Superior temporal gyrus (tissue), 1 donor: ENCODE measurements at regions not wholly inside any gene's neighbourhood (a gene's known extent, or its start where the extent isn't known, plus 50 kb on each side); places are given as distances from the start of the nearest gene placed in this dataset.
"Not testable (repeated sequence)": the region's sequence is repeated elsewhere in the genome, so short reads cannot be mapped to it uniquely, and the experiment has no call there.

Experiments used
- DNase-seq: peaks from one replicate; pipeline ENCODE4 v3.0.0-alpha.2; 2016; ENCODE audit errors: extremely low spot score

DNA sequence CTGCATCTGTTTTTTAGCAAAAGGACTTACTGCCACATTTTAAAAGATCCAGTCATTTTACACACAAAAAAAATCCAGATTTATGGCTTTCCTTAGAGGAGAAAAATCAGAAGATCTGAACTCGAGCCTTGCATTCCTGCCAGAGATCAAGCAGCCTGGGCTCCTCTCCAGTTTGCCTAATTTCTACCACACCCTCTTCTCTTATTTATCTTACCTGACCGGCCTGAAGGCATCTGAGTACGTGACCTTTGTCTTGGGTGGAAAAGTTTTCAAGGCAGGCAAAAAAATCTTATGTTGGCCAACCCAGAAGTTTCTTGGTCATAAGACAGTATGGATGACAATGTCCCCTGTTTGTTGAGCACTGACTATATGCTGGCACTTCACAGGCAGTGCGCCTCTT lies 60.3 kb downstream of the CHRD start:
- no peak for DNase-seq

DNA sequence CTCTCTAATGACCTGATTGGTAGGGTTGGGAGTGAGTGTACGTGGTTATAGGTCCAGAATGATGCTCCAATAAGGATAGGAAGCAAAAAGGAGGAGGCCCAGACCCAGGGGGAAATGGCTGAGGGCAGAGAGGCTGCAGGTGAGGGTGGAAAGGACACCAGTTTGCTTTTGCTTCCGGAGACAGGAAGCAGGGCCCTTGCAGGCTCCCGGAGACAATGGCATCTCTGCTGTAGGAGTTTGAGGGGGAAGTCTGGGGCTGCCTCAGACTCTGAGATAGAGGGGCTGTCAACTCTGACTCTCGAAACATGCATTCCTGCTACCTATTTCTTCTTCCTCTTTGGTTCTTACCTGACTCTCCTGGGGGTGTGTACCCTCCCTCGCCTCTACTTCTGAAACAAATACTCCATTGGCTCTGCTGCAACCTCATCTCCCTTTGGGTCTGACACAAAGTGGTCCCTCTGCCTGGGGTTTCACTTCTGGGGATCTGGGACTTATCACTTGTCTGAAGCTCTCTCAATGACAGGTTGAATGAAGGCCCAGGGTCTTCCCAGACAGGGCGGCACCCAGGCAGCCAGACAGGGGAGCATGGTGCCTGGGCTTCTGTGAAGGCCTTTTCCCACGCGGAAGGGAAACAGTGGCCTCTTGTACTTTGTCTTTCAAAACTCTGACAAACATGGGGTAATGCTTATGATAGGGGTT lies 61.5 kb downstream of the CHRD start:
- no peak for DNase-seq

DNA sequence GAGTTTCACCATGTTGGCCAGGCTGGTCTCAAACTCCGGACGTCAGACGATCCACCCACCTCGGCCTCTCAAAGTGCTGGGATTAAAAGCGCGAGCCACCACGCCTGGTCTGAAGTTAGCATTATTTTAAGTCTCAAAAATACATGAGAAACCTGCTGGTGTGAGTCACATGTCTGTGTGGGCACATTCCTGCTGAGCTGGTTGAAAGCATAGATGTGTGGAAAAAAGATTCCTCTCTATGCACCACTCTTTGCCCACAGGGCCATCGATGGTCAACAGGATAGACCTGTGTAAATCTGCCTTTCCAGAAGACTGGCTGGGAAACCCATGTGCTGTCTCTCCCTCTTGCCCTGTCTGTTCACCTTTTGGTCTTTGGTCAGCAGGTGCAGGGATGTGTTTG lies 63.5 kb downstream of the CHRD start:
- DNase-seq, result peak; percentile 38

DNA sequence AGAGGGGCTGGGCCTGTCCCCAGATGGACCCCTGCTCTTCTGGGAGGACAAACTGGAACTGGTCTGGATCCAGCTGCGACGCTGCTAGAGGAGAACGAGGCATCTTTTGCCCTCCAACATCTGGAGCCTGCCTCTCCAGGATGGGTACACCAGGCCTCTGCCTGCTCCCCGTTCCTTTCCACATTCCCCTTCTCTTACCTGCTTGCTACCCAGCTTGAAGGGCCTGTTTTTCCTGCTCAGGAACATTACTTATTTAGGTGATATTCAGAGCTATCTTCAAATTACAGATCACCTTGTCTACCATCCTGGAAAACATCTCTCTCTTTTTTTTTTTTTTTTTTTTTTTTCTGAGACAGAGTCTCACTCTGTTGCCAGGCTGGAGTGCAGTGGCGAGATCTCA lies 64.0 kb downstream of the CHRD start:
- no peak for DNase-seq

DNA sequence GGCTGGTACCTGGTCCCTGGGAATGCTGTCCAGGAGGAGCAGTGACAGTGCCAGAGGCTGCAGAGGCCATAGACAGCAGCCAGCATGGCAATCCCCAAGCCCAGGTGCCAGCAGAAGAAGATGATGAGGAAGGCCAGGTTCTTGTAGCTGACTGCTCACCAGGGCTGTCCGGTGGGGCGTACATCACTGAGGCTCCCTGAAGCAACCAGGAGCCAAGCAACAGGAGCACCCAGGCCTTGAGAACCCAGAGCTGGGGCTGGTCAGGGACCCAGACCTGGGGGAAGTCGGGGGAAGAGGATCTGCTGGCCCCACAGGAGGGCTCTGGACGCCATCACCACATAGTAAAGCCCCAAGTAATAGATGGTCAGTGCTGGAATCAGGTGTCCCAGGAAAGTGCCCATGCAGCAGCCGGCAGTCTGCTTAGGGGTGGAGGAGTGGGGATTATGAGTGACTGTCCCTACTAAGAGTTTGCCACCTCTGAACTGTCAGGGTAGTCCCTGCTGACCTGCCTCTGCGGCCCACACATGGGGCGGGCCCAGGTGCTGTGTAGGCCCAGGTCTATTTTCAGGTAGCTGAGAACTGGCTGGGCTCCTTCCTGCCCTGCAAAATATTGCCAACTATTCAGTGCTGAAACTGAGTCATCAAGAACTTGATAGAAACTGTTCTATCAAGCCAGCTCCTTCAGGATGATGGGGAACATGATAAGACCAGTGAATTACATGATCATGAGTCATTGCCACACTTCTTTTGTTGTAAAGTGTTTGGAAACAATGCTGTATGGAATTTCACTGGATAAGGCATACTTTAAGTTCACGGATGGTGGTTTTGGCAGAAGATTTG lies 68.7 kb downstream of the CHRD start:
- DNase-seq, result peak; percentile 47

DNA sequence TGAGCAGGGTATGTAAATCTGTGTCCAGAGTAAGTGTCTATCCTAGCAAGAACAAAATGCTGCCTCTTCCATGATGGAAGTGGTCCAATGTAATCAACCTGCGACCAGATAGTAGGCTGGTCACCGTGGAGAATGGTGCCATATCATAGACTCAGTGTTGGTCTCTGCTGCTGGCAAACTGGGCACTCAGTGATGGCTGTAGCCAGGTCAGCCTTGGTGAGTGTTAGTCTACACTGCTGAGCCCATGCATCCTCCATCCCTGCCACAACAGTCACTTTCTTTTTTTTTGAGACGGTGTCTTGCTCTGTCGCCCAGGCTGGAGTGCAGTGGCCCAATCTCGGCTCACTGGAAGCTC lies 69.3 kb downstream of the CHRD start:
- no peak for DNase-seq

DNA sequence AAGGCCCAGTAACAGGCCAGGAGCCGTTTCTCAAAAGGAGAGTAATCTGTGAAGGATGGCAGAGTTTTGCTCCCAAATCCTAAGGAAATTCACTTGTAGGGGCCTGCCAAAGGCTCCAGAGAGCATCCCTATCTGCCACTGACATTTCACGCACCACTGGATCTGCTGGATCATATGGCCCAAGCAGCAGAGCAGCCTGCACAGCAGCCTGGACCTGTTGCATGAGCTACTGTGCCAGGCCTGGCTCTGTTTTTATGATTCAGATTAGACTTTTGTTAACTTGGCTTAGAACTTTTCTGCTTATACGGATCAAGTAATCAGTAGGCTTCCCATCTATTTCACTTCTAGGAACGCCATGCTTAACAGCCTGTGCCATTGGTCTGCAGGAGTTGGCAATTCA lies 70.7 kb downstream of the CHRD start:
- no peak for DNase-seq

DNA sequence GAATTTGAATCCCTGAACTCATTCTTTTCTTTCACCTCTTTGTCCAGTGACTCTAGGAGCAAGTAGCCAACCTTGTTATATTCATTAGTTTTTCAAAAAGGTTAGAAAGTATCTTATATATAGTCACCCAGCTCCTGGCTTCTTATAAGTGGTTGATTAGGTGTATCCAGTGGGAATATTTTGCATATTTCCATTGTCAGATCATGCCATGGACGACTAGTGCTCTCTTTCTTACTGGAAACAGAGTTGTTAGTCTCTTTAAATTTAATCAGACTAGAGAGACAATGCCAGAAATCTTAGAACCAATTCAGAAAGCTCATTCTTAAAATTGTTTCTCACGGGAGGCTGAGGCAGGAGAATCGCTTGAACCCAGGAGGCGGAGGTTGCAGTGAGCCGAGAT lies 73.4 kb downstream of the CHRD start:
- DNase-seq, result no peak

DNA sequence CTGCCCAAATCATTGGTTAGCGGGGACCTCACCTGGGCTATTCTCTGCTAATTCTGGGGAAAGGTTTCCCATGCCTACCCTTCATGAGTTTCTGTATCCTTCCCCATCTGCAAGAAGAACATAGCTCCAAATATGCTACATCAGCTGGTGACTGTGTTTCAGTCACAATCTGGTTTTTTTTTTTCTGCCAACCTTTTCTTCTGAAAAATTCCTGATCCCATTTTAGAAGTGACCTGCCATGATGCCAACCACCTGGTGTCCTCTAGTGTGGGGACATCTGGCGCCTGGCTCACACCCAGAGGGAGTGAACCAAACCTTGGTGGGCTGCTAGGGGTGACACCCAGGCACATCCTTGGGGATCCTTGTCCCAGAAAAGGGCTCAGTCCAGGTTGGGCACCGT lies 76.1 kb downstream of the CHRD start:
- DNase-seq, result no peak

DNA sequence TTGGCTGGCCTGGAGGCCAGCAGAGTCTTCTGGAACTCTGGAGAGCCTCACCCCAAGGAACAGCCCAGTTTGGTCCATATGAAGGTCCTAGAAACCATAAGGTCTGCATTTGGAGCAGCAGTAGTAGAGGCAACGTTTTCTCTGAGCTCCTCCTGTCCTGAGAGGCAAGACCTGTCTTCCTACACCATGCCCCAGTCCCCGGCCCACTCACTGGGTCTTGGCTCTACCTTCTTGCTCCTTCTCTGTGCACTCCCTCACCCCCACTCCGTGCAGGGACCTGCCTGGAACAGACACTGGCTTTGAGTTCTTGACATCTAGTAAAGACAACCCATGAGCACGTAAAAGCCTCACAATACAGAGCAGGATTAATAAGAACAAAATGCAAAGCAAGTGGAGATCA lies 76.6 kb downstream of the CHRD start:
- DNase-seq, result no peak

DNA sequence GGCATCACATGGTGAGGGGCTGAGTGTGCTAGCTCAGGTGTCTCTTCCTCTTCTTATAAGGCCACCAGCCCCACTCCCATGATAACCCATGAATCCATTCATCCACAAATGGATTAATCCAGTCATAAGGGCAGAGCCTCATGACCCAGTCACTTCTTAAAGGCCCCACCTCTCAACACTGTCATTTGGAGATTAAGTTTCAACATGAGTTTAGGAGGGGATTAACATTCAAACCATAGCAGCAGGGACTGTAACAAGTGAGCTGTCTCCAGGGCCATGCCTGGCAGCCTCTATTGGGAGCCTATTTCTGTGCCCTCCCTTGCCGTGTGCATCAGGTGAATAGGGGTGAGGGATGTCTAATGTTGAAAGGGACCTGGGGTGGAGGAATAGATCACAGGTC lies 77.5 kb downstream of the CHRD start:
- no peak for DNase-seq

DNA sequence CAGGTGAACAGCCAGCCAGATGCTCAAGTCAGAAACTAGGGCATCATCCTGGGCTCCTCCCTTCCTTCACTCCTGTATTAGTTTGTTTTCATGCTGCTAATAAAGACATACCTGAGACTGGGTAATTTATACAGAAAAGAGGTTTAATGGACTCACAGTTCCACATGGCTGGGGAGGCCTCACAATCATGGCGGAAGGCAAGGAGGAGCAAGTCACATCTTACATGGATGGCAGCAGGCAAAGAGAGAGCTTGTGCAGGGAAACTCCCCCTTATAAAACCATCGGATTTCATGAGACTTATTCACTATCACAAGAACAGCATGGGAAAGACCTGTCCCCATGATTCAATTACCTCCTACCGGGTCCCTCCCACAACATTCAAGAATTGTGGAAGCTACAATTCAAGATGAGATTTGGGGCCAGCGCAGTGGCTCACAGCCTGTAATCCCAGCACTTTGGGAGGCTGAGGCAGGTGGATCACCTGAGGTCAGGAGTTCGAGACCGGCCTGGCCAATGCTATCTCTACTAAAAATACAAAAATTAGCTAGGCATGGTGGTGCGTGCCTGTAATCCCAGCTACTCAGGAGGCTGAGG lies 78.0 kb downstream of the CHRD start:
- DNase-seq, result not testable (repeated sequence)

DNA sequence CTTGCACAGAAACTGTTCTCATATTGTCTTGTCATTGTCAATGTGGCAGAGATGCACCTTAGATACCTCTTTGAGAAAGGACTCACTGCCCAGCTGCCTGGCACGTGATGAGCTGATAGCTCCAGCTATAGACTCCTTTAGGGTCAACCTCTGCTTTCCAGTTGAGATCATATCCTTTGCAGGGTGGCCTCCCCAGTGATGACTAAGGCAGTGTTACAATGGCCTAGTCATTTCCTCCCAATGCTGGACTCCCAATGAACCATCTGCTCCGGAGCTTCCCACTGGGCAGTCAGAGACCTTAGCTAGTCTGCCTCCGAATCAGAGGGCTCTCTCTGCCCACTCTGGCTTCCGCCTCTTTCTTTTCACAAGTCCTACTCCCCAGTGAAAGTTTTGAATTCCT lies 79.5 kb downstream of the CHRD start:
- DNase-seq, result no peak

DNA sequence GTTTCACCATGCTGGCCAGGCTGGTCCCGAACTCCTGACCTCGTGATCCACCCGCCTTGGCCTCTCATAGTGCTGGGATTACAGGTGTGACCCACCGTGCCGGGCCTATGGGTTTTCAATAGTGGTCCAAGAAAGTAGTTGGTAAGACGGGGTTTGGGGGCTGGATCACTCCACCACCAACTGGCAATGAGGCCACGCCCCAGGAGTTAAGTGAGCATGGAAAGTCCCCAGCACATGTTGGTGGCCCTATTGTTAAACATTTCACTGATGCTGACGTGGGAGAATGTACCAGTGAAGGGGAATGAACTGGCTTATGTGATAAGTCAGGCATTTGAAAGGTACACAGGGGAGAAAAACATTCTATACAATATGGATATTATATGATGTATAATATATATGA lies 80.4 kb downstream of the CHRD start:
- DNase-seq, result no peak

DNA sequence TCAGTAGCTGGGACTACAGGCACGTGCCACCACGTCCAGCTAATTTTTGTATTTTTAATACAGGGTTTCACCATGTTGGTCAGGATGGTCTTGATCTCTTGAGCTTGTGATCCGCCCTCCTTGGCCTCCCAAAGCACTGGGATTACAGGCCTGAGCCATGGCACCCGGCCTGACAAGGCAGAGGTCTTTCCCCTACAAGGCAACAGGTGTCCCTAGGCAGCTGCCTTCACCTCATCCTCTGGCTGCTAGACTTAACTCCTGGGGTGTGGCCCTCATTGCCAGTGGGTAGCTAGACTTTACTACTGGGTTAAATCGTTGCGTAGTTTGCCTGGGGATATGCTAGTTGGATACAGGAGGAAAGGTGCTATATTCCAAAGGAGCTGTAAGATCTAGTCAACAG lies 81.4 kb downstream of the CHRD start:
- no peak for DNase-seq

DNA sequence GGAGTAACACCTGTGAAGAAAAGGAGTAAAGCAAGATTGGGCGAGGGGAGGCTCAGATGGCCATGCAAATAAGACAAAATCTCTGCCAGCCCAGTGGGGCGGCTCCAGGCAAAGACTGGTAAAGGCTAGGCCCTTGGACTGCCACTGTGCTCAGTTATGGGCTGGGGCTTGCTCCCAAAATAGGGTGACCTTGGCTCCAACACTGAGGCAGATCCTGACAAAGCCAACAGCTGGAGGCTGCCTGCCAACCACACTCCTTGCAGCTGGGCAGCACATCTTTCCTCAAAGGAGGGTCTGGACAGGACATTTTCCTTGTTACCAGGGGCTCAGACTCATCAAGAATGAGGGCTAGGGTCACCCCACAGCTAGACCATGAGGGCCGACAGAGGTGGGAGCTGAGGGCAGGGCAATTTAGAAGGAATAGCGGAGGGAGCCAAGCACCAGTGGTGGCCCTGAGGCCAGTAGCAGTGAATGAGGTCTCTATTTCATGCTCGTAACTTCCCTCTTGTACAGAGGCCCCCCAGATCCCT lies 86.1 kb downstream of the CHRD start:
- no peak for DNase-seq

DNA sequence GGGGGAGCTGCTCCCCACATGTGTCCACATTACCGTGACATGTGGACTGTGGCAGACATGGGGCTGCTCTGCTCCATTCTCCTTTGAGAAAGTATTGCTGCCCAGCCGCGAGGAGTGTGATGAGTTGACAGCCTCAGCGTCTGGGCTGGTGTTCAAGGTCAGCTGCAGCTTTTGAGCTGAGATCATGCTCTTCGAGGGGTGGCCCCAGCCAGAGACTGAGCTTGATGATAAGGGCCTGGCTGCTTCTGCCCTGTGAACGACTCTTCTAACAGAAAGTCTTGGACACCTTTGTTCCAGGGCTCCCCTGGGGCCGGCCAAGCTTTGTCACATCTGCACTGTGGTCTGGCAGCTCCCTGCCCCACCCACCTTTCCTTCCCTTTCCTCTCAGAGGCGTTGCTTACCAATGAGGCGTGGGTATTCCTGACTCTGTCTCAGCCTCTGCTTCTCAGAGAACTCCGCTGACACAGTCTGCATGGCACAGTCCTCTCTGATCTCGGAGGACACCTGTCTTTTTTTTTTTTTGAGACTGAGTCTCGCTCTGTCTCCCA lies 86.6 kb downstream of the CHRD start:
- DNase-seq, result no peak

DNA sequence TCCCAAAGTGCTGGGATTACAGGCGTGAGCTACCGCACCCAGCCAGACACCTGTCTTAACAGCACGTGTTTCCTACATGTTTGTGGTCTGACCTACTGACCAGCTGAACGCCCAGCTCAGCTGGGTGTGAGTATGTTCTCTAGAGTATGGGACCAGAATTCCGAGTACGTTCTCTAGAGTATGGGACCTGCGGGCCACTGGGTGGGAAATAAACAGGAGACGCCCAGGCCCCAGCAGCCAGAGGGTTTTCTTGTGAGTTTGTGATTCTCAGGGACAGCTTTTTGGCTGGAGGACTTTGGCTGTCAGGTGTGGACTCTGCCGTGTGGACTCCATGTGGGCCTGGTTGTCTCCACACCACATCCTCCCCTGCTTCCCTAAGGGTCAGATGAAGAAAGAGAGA lies 87.3 kb downstream of the CHRD start:
- no peak for DNase-seq

DNA sequence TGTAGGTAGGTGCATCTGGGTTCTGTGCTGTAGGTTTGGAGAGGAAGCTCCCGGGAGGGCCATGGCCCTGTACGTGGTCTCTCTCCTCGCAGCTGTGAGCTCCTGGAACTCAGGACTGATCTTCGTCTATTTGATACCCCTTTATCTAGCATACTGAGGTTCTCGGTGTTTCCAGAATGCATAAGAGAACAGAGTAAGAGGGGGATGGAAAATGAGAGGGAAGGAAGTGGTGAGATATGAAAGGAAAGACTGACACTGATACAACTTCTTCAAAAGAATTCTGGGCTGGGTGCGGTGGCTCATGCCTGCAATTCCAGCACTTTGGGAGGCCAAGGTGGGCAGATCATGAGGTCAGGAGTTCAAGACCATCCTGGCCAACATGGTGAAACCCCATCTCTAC lies 90.7 kb downstream of the CHRD start:
- no peak for DNase-seq

DNA sequence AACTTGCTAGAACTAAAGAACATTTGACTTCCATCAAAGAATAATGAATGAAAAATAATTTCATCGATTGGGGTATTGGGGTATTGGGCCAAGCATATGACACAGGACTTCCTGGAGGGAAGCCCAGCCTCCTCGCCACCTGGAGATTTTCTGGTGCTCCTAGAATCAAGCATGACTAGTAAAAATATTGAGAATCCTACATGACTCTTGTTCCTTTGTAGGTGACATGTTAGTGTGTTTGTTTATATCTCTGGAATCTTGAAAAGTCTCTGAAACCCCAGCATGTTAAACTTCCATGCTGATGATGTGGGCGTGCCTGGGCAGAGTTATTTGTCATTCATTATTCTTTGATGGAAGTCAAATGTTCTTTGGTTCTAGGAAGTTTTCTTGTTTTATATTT lies 90.1 kb upstream of the EPHB3 start:
- DNase-seq, result no peak

DNA sequence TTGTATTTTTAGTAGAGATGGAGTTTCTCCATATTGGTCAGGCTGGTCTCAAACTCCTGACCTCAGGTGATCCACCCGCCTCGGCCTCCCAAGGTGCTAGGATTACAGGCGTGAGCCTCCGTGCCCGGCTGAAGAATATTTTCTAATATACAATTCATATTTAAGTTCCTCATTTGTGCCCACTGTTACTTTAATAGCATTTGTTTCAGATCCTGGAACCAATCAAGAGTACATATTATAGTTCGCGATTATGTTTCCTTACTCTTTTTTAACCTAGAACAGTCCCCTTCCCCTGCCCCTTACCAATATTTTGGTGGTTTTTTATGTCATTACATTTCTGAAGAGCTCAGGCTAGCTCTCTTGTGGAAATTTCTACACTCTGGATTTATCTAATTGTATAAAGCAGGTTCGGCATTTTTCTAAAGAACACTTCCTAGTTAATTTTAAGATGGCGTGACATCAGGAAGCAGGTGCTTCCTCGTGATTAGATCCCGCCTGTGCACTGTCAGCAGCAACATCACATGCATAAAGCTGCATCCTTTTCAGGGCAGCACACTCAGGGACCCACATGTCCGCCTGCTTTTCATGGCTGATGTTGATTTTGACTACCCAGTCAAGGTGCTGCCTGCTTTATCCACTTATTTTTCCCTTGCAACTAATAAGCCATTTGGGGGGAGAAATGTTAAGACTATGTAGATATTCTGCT lies 88.7 kb upstream of the EPHB3 start:
- DNase-seq, result no peak

DNA sequence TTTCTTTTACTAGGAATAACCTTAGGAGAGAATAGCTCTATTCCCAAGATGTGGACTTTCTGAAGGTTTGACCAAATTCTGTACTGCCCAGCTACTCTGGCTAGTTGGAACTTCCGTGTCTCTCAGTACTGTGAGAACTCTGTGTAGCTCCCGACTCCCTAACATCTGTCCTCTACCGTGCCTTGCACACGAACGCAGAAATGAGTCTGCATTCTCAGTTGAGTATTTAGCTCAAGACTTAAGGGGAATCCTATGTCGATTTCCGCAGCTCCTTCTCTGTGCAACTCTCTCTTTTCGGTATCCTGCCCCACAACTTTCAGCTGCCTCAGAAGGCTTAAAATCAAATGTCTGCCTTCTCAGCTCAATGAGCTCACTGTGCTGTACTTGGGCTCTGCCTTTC lies 86.7 kb upstream of the EPHB3 start:
- DNase-seq, result no peak
